DOHH2 (cell line): ENCODE measurements at regions not wholly inside any gene's neighbourhood (a gene's known extent, or its start where the extent isn't known, plus 50 kb on each side); places are given as distances from the start of the nearest gene placed in this dataset.

Source experiments
- H3F3A ChIP-seq: fragments of 200-600 bp; sonication (generic), shearing (Covaris generic); 2 replicates; pipeline ENCODE4 v1.6.0; 2016; ENCODE audit warnings: antibody characterized with exemption, mild to moderate bottlenecking; ENCODE audit not compliant: control insufficient read depth, insufficient read depth
- H3K27ac ChIP-seq: fragments of 200-600 bp; sonication (generic); 2 replicates; pipeline ENCODE4 v1.5.1; 2014; ENCODE audit warnings: low read depth, mild to moderate bottlenecking, low read length, moderate library complexity
- H3K27me3 ChIP-seq: fragments of 200-600 bp; sonication (generic); 2 replicates; pipeline ENCODE4 v1.6.1; 2014; ENCODE audit warnings: mild to moderate bottlenecking, low read length, mixed read lengths; ENCODE audit not compliant: control insufficient read depth
- H3K36me3 ChIP-seq: fragments of 200-600 bp; sonication (generic); 2 replicates; pipeline ENCODE4 v1.6.1; 2014; ENCODE audit warnings: mild to moderate bottlenecking, low read length, moderate library complexity, mixed read lengths; ENCODE audit not compliant: control insufficient read depth
- H3K4me1 ChIP-seq: fragments of 200-600 bp; sonication (generic); 2 replicates; pipeline ENCODE4 v1.6.1; 2014; ENCODE audit warnings: mild to moderate bottlenecking, low read length, mixed read lengths; ENCODE audit not compliant: control insufficient read depth
- H3K4me2 ChIP-seq: fragments of 200-600 bp; sonication (generic); 2 replicates; pipeline ENCODE4 v1.6.0; 2014; ENCODE audit warnings: mild to moderate bottlenecking, low read length, moderate library complexity
- H3K4me3 ChIP-seq: fragments of 200-600 bp; sonication (generic); 2 replicates; pipeline ENCODE4 v1.5.1; 2014; ENCODE audit warnings: mild to moderate bottlenecking, low read length, mixed read lengths
- H3K79me2 ChIP-seq: fragments of 200-600 bp; sonication (generic); 2 replicates; pipeline ENCODE4 v1.6.1; 2014; ENCODE audit warnings: mild to moderate bottlenecking, low read length, mixed read lengths; ENCODE audit not compliant: control insufficient read depth
- H3K9me2 ChIP-seq: fragments of 200-600 bp; sonication (generic); replicated peaks from 2 replicates; pipeline ENCODE4 v1.6.1; 2014; ENCODE audit warnings: mild to moderate bottlenecking, low read length, mixed read lengths; ENCODE audit not compliant: control insufficient read depth
- H3K9me3 ChIP-seq: fragments of 200-600 bp; sonication (generic); 2 replicates; pipeline ENCODE4 v1.6.1; 2014; ENCODE audit warnings: antibody characterized with exemption, low read length, mixed read lengths; ENCODE audit not compliant: control insufficient read depth, insufficient read depth
- H4K20me1 ChIP-seq: fragments of 200-600 bp; sonication (generic); 2 replicates; pipeline ENCODE4 v1.6.0; 2014; ENCODE audit warnings: low read depth, mild to moderate bottlenecking, antibody characterized with exemption, low read length, moderate library complexity; ENCODE audit not compliant: control insufficient read depth, insufficient read depth
- CTCF ChIP-seq: fragments of 200-600 bp; sonication (generic); IDR thresholded peaks from one replicate; pipeline ENCODE4 v1.5.1; 2014; ENCODE audit warnings: antibody characterized with exemption, mild to moderate bottlenecking, low read depth, low read length; ENCODE audit not compliant: poor library complexity, severe bottlenecking
- EZH2phosphoT487 ChIP-seq: fragments of 200-600 bp; sonication (generic); IDR thresholded peaks from 2 replicates; pipeline ENCODE4 v1.6.1; 2017; ENCODE audit warnings: borderline replicate concordance, mild to moderate bottlenecking, antibody characterized with exemption, low read length, moderate library complexity, mixed read lengths

GRCh38 chr18:44153981-44154380 lies 526.7 kb upstream of the SETBP1 start:
- Histone ChIP-seq H3K27ac (no peak overlapping the region), H4K20me1 (no peaks in the 10 kb centered on the region), H3K4me2 (no peak overlapping the region), H3F3A (no peaks in the 10 kb centered on the region), H3K4me1 (no peaks in the 10 kb centered on the region), H3K79me2 (no peaks in the 10 kb centered on the region), H3K4me3 (no peak overlapping the region), H3K9me3 (no peaks in the 10 kb centered on the region), H3K36me3 (no peaks in the 10 kb centered on the region), H3K27me3 (no peaks in the 10 kb centered on the region), H3K9me2 (no peaks in the 10 kb centered on the region)
- TF ChIP-seq CTCF (no peak), EZH2phosphoT487 (no peak)

- no peak for TF ChIP-seq EZH2phosphoT487
- TF ChIP-seq CTCF = no peak
- Histone ChIP-seq H3K9me2 (no peaks in the 10 kb centered on the region), H3F3A (no peaks in the 10 kb centered on the region), H3K4me2 (no peak overlapping the region), H3K27ac (no peak overlapping the region), H3K4me1 (no peaks in the 10 kb centered on the region), H3K27me3 (no peaks in the 10 kb centered on the region), H3K9me3 (no peaks in the 10 kb centered on the region), H4K20me1 (no peaks in the 10 kb centered on the region), H3K4me3 (no peak overlapping the region), H3K79me2 (no peaks in the 10 kb centered on the region), H3K36me3 (no peaks in the 10 kb centered on the region)
Measured at GRCh38 chr18:44156126-44156525, 524.6 kb upstream of the SETBP1 start.

GRCh38 chr18:44156776-44157335 lies 523.8 kb upstream of the SETBP1 start:
- Histone ChIP-seq H3K4me1 (no peaks in the 10 kb centered on the region), H3F3A (no peaks in the 10 kb centered on the region), H3K27ac (no peak overlapping the region), H3K9me2 (no peaks in the 10 kb centered on the region), H3K4me2 (no peak overlapping the region), H3K27me3 (no peaks in the 10 kb centered on the region), H4K20me1 (no peaks in the 10 kb centered on the region), H3K4me3 (no peak overlapping the region), H3K9me3 (no peaks in the 10 kb centered on the region), H3K79me2 (no peaks in the 10 kb centered on the region), H3K36me3 (no peaks in the 10 kb centered on the region)
- TF ChIP-seq EZH2phosphoT487 (no peak), CTCF (no peak)
